ENCODE measurements at regions not wholly inside any gene's neighbourhood (a gene's known extent, or its start where the extent isn't known, plus 50 kb on each side); places are given as distances from the start of the nearest gene placed in this dataset.
A peak's percentile ranks its signal among the peaks of the same experiment; 100 is the strongest.

DNA sequence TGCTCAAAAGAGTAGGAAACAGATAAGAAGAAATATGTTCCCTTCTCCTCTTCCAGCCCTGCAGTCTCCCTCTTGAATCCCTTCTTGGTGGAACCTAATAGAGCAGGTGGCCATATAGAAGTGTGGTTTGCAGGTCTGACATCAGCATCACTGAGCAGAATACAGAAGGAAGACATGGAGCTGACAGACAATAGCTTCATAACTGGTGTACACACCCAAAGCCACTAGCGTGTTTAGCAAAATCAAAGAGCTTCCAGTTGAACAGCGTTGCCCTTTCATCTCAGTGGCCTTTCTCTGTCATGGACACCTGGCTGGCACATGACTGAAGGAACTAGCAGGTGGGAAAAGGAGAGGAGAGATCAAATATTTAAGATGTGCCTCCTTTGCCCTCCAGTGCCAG lies 245.5 kb downstream of the BAMBI start:
- Histone ChIP-seq H3K9me3 (replicated peaks in 1 of 2; ENCODE audit: control insufficient read depth in 1 of 2, insufficient read depth in 1 of 2, low read length in 2 of 2) (no peaks in the 10 kb centered on the region), H3K4me2 (replicated peaks; ENCODE audit: extremely low read depth, low read length, poor library complexity, severe bottlenecking) (no peak overlapping the region), H4K20me1 (ENCODE audit: insufficient read depth, low read length) (no peaks in the 10 kb centered on the region), H3K4me3 (replicated peaks in 1 of 3; ENCODE audit: low read depth in 2 of 3, low read length in 3 of 3) (no peak overlapping the region), H3K9ac (ENCODE audit: insufficient read depth, low read length, poor library complexity, severe bottlenecking) (no peak overlapping the region), H3K27me3 (ENCODE audit: control insufficient read depth in 2 of 2, insufficient read depth in 2 of 2, low read length in 2 of 2) (peaks cover 0 to 15% of the 10 kb centered on the region in 2 donors), H3K4me1 (ENCODE audit: control insufficient read depth in 1 of 2, insufficient read depth in 2 of 2, low read length in 2 of 2) (no peaks in the 10 kb centered on the region), H2AFZ (ENCODE audit: insufficient read depth, low read depth, low read length, poor library complexity, severe bottlenecking) (no peak overlapping the region), H3K27ac (ENCODE audit: low read depth in 1 of 2, low read length in 2 of 2) (no peak overlapping the region), H3K36me3 (replicated peaks in 1 of 2; ENCODE audit: control insufficient read depth in 1 of 2, insufficient read depth in 2 of 2, low read length in 2 of 2) (no peaks in the 10 kb centered on the region), H3K79me2 (ENCODE audit: insufficient read depth, low read length) (no peaks in the 10 kb centered on the region)
- no peak for DNase-seq
- peaks cover 0 to 3% (median 0%) of the 10 kb centered on the region in 7 donors for H3K9me3 Mint-ChIP-seq
- H3K4me3 Mint-ChIP-seq = no peak overlapping the region
- no peaks in the 10 kb centered on the region for H3K36me3 Mint-ChIP-seq
- WGBS (ENCODE audit: insufficient coverage) = 86% methylated on average over 2 of the region's 2 CpGs
- H3K27me3 Mint-ChIP-seq (ENCODE audit: low read depth in 3 of 3) = peaks cover 18 to 38% (median 35%) of the 10 kb centered on the region in 3 donors
- intact Hi-C loops (cut with micrococcal nuclease) = no loop called here
- no peak overlapping the region for H3K27ac Mint-ChIP-seq
- no peaks in the 10 kb centered on the region for H3K4me1 Mint-ChIP-seq
- TF ChIP-seq, protein P1, sequence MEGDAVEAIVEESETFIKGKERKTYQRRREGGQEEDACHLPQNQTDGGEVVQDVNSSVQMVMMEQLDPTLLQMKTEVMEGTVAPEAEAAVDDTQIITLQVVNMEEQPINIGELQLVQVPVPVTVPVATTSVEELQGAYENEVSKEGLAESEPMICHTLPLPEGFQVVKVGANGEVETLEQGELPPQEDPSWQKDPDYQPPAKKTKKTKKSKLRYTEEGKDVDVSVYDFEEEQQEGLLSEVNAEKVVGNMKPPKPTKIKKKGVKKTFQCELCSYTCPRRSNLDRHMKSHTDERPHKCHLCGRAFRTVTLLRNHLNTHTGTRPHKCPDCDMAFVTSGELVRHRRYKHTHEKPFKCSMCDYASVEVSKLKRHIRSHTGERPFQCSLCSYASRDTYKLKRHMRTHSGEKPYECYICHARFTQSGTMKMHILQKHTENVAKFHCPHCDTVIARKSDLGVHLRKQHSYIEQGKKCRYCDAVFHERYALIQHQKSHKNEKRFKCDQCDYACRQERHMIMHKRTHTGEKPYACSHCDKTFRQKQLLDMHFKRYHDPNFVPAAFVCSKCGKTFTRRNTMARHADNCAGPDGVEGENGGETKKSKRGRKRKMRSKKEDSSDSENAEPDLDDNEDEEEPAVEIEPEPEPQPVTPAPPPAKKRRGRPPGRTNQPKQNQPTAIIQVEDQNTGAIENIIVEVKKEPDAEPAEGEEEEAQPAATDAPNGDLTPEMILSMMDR (IDR thresholded peaks at IDR 0.05) = no peak

- Histone ChIP-seq H3K9me3 (replicated peaks in 1 of 2; ENCODE audit: control insufficient read depth in 1 of 2, insufficient read depth in 1 of 2, low read length in 2 of 2) (no peaks in the 10 kb centered on the region), H3K4me2 (replicated peaks; ENCODE audit: extremely low read depth, low read length, poor library complexity, severe bottlenecking) (no peak overlapping the region), H3K27ac (ENCODE audit: low read depth in 1 of 2, low read length in 2 of 2) (no peak overlapping the region), H3K79me2 (ENCODE audit: insufficient read depth, low read length) (no peaks in the 10 kb centered on the region), H3K27me3 (ENCODE audit: control insufficient read depth in 2 of 2, insufficient read depth in 2 of 2, low read length in 2 of 2) (peaks cover 0 to 15% of the 10 kb centered on the region in 2 donors), H3K9ac (ENCODE audit: insufficient read depth, low read length, poor library complexity, severe bottlenecking) (no peak overlapping the region), H3K4me3 (replicated peaks in 1 of 3; ENCODE audit: low read depth in 2 of 3, low read length in 3 of 3) (no peak overlapping the region), H4K20me1 (ENCODE audit: insufficient read depth, low read length) (no peaks in the 10 kb centered on the region), H3K36me3 (replicated peaks in 1 of 2; ENCODE audit: control insufficient read depth in 1 of 2, insufficient read depth in 2 of 2, low read length in 2 of 2) (no peaks in the 10 kb centered on the region), H3K4me1 (ENCODE audit: control insufficient read depth in 1 of 2, insufficient read depth in 2 of 2, low read length in 2 of 2) (no peaks in the 10 kb centered on the region), H2AFZ (ENCODE audit: insufficient read depth, low read depth, low read length, poor library complexity, severe bottlenecking) (no peak overlapping the region)
- Mint-ChIP-seq H3K36me3 (no peaks in the 10 kb centered on the region), H3K4me1 (no peaks in the 10 kb centered on the region), H3K27ac (peak overlapping the region in 1 of 7 donors; percentile 28), H3K27me3 (ENCODE audit: low read depth in 3 of 3) (peaks cover 14 to 38% (median 37%) of the 10 kb centered on the region in 3 donors), H3K9me3 (peaks cover 0 to 3% (median 0%) of the 10 kb centered on the region in 7 donors), H3K4me3 (peak overlapping the region in 1 of 2 donors; percentile 50)
- DNase-seq = no peak
- 47% methylated on average over 9 of the region's 10 CpGs for WGBS (ENCODE audit: insufficient coverage)
- TF ChIP-seq, protein P1 (IDR thresholded peaks at IDR 0.05) = no peak
- intact Hi-C loops (cut with micrococcal nuclease) = no loop called here
Measured at GRCh38 chr10:28924717-28925116, 247.4 kb downstream of the BAMBI start.
